HUDEP-2 (cell line): ENCODE measurements at regions not wholly inside any gene's neighbourhood (a gene's known extent, or its start where the extent isn't known, plus 50 kb on each side); places are given as distances from the start of the nearest gene placed in this dataset.
A peak's percentile ranks its signal among the peaks of the same experiment; 100 is the strongest.
"Not testable (repeated sequence)": the region's sequence is repeated elsewhere in the genome, so short reads cannot be mapped to it uniquely, and the experiment has no call there.

Experiments used
- DNase-seq, 76 experiments: peaks; one replicate each; lab custom pipeline; 2025; ENCODE audit not compliant: unreplicated experiment in 76 of 76; lab: John Stamatoyannopoulos, UW

DNA sequence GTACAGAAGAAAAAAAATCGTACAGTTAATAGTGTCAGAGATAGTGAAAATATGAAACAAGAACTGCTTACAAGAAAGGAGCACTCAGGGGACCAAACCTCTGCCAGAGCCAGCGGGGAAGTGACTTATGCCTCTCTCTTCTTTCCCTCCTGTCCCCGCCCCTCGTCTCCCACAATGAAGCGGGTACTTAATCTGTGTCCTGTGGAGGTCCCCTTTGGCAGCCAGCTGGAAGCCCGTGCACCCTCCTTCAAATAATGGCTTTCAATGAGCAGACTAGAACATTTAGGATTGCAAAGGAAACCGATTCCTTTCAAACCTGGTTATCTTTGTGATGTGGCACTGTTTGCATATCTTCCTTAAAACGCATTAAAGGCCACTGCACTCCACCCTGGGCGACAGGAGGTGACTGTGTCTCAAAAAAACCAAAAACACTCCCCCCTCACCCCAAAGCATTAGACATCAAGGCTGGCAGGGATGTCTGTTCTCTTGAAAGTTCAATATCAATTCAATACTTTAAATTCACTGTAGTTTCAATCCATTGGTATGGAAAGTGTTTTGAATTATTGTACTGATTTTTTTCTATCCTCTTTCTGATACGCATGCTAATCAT, 51.7 kb downstream of the PPIAL4C start:
- DNase-seq, result not testable (repeated sequence)

DNA sequence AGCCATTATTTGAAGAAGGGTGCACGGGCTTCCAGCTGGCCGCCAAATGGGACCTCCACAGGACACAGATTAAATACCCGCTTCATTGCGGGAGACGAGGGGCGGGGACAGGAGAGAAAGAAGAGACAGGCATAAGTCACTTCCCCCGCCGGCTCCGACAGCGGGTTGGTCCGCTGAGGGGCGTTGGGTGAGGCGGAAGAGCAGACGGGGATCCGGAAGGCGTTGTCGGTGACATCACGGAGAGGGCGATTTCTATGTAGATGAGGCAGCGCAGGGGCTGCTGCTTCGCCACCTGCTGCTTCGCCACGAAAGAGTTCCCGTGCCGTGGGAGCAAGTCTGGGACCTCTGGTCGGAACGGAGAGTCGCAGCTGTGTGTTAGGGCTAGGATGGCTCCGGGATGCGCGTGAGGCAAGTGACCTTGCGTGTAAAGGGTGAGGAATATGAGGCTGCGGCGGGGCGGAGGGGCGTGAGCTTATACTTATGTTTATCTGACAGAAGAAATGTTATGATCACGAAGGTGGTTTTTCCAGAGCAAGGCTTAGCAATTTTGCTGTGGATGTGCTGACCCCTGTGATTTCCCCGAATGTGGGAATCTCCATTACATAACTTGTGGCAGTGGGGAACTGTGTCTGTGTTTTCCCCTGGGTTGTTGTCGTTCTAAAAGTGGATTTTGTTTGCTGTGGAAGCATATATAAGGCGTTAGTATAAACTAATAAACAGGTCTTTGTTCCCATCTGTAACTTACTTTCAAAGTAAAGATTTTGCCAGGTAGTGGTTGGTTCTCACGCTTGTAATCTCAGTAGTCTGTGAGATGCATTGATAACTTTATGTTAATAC, 52.9 kb downstream of the PPIAL4C start:
- peak; percentile 50 to 94 (median 81) for DNase-seq

DNA sequence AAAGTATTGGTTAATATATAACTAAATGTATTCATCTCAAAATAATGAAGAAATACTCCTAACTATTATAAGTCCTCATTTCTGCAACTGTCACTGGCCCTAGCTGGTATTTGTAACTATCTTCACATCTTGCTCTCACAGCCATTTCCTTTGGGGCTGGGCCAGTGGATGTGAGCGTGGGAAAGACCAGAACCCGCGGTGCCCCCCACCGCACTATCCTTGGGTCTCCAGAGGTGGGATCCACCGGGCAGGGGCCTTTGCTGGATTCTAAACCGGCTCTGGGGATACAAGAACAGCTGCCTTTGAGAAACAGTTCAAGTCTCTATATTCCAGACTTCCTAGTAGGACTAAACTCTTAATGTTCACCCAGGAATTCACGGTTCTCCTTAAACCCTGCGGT, 54.8 kb downstream of the PPIAL4C start:
- DNase-seq, result not testable (repeated sequence)

DNA sequence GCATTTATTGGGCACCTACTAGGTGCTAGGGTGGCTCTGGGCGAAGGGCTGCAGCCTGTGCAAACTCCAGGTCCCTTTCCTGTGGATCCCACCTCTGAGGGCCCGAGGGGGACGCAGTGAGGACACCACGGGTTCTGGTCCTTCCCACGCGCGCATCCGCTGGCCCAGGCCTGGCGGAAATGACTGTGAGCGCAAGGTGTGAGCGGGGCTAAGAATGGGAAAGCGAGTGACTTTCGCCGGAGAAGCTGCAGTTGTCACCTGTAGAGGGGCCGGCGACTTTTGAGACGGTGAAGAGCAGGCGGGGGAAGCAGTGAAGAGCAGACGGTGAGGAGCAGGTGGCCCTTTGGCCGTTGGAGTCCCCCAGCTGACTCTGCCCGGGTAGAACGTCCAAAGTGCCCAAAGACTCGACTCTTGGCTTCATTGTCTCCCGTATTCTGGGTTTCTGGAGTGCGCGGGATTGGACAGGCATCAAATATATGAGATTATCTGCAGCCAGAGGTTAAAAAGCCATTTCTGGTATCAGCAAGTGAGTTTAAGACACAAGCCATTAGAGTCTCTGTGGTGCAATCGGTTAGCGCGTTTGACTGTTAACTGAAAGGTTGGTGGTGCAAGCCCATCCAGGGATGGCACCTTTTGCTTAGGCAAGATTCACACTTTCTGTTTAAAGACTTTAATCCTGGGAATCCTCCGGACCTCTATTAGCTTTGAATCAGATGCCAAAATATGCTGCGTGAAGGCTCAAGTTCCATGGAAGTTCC, 55.4 kb downstream of the PPIAL4C start:
- not testable (repeated sequence) for DNase-seq

DNA sequence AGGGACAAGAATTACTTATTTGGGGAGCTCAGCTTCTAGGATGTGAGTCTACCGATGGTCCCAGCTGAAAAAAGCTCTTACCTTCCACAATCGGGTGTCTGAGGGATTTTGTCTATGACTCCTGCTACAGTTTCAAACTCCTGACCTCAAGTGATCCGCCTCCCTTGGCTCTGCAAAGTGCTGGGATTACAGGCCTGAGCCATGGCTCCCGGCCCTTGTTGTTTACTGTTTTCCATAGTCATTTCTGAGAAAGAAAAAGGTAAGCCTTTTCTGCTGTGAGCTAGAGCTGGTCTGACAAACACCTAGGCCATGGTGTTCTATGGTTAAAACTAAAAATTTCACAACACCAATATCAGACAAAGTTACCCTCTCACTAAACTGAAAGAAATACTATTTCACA, 57.5 kb downstream of the PPIAL4C start:
- not testable (repeated sequence) for DNase-seq

DNA sequence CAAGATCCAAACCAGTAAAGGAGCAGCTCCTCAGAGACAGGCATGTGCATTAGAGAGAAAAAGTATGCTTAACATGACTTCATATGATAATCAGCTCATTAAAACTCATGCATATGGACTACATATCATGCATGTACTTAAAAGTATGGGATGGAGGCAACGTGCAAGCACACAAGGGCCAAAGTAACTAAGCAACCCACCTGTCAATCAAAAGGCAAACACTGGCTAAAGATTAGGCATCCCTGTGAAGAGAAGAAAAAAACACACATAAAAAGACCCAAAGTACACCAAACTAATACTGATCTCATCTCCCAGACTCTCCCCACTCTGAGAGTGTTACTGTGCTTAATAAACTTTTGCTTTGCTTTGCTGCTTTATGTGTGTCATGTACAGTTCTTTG, 61.2 kb downstream of the PPIAL4C start:
- DNase-seq, result not testable (repeated sequence)

DNA sequence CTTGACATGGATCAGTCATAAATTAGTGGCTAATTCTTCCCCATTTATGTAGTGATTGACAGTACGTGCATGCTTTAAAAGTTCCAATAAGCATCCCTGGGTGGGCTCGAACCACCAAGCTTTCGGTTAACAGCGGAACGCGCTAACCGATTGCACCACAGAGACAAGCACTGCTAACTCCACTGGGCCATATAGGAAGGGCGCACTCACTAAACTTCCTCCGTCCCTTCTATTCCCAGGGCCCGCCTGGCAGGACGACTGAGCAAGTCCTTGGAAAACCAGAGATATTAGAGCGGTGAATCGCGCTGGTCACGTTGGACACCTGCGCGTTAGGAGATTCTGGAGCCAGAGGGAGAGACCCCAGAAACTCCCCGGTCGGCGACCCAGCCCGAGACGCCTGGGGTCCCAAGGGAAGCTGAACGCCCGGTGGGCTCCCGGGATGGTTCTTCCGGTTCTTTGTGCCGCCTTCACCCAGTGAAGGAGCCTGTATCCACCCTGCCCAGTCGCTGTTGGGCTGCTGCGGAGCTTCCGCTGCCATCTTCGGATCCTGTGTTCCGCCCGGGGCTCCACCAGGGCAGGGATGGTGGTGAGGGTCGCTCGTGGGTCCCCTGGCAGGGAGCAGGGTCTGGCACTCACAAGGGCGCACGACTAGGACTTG, 62.8 kb downstream of the PPIAL4C start:
- not testable (repeated sequence) for DNase-seq

DNA sequence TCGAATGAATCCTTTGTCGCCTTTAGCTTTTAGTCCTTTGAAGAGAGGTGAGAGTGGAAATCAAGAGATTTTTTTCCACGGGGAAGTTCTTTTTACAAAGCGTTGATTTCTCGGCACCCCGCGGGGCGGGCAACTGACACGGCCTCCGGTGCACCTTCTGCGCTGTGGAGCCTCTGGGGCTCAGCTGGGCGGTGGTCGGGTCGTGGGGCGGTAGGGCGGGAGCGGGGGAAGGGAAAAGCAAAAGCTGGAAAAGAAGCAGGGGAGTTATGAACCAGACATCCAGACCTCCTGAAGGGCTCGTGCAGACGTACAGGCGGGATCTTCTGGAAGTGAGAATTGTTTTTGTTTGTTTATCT, 63.3 kb downstream of the PPIAL4C start:
- not testable (repeated sequence) for DNase-seq

DNA sequence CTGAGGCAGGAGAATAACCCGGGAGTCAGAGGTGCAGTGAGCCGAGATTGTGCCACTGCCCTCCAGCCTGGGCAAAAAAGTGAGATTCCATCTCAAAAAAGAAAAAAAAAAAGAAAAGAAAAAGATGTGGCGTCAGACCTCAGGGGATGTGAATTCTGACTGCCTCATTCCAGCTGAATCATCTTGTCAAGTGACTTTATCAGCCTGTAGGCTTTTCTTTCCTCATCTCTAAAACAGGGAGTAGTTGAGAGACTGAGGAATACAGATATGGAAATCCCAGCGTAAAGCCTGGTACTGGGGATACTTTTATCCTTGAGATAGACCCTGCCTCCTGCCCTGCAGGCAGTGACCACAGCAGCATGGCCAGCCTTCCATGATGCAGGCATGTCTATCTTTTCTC, 74.1 kb downstream of the PPIAL4C start:
- not testable (repeated sequence) for DNase-seq

DNA sequence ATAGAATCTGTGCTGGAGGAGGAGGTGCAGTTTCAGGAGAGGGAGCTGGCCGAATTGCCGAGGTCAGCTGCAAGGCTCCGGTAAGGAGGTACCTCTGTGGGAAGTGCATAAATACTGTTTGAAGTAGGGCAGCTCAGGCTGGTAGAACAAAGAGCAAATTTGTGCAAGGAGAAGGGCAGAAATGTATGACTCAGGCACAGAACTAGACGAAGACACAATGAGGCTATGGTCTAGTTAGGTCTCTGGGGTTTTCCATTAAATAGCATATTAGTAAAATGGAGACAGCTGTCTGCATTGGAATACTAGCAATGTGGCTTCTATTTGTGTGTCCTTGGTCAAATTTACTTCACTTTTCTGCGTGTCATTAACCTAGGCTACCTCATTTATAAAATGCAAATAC, 74.5 kb downstream of the PPIAL4C start:
- DNase-seq, result not testable (repeated sequence)

DNA sequence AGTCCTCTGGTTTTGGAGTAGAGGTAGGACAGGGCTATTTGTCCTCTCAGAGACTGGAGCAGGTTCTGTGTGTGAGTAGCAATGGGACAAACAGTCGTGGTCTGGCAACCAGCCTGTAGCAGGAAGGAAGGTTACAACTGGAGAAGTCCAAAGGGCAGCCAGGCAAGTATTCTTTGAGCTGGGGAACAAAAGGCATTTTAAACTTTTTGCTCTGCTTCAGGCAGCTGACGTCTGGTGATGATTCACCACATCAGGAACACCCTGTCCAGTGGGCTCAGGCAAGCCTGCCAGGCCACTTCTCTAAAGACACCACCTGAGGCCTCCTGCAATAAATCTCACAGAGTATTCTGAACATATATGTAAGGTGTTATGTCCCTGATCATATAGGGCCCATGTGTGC, 81.0 kb downstream of the PPIAL4C start:
- DNase-seq, result not testable (repeated sequence)

DNA sequence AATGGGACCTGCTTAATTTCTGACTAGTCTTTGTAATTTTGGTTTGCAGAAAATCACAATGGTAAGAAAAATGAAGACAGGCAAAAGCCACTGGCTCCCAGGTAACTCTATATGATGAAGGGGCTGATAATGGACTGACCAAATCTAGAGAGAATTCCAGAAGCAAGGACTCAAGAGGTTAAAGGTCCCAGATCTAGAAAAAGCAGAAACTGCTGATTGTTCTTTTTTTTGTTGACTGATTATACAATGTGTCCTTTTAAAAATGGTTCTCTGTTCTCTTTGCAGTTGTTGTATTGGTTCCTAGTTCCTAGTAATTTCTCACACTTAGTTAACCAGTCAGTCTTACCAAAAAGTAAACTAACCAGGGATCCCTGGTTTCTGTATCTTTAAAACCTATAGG, 81.4 kb downstream of the PPIAL4C start:
- DNase-seq, result not testable (repeated sequence)

DNA sequence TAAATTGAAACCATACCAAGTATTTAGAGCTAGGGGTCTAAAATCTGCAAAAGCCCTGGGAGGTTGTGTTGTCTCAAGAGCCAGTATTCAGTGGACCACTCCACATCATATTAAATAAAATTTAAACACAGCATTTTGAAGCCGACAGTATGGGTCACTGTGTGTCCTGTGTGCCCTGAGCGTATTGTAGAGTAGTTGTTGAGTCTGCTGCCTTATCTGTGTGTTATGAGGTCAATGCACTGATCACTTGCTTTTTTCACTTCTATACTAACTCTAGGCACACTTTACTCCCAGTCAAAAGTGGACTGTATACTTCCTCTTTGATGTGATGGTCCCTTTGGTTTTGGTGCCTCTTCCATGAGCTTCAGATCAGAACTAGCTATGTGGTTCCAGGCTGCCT, 81.9 kb downstream of the PPIAL4C start:
- not testable (repeated sequence) for DNase-seq

DNA sequence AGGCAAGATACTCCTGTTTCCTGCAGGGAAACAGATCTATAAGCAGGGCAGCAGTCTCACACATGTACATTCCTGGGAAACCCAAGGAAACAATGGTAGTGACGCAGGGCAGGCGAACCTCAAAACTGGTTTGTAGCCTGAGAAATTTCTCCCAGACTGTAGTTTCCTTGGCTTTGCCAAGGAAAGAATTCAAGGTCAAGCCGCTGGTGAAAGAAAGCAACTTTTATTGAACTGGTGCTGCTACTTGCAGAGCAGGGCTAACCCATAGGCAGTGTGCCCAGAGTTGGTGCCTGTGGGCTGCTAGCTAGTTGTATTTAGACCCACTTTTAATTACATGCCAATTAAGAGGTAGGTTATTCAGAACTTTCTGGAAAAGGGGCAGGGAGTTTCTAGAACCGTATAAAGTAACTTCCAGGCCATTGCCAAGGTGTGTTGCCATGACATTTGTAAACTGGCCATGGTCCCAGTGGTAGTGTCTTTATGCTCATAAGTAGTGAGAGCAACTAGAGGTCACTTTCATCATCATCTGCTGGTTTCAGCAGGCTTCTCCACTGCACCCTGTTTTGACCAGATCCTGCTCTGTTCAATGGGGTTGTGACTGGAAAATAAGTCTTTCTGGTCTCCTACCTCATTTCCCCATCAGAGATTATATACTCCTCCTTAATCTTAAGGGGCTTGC, 89.7 kb downstream of the PPIAL4C start:
- not testable (repeated sequence) for DNase-seq

DNA sequence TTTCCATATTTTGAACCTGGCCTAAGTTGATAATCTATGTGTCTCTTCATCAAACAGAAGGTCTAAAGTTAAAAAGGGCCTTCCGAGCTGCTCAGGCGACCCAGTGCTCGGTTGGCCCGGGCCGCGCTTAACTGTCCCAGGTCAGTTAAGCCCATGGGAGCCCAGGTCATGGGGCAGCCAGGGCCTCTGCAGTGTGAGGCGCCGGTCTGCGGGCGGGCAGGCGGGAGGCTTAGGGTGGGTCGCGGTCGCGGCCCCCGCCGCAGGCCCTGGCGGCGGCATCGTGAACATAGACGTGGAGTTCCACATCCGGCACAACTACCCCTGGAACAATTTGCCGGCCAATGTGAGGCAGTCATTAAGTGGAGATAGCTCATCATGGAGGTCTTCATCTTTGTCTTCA, 91.3 kb downstream of the PPIAL4C start:
- not testable (repeated sequence) for DNase-seq

DNA sequence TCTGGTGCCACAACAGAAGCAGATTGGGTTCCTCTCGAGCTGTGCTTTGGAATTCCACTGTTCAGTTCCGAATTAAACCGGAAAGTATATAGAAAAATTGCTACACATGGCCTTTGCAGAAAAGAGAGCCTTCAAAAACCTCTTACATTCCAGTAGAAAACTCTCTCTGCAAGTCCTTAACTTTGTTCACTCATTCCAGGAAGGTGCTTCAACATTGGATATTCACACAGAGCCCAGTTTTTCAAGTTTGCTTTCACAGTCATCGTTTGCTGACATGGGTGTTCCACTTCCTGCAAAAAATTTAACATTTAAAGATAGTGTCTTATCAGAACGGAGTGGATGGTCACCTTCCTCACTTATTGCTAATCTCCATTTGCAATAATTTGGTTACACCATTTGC, 93.7 kb downstream of the PPIAL4C start:
- not testable (repeated sequence) for DNase-seq

DNA sequence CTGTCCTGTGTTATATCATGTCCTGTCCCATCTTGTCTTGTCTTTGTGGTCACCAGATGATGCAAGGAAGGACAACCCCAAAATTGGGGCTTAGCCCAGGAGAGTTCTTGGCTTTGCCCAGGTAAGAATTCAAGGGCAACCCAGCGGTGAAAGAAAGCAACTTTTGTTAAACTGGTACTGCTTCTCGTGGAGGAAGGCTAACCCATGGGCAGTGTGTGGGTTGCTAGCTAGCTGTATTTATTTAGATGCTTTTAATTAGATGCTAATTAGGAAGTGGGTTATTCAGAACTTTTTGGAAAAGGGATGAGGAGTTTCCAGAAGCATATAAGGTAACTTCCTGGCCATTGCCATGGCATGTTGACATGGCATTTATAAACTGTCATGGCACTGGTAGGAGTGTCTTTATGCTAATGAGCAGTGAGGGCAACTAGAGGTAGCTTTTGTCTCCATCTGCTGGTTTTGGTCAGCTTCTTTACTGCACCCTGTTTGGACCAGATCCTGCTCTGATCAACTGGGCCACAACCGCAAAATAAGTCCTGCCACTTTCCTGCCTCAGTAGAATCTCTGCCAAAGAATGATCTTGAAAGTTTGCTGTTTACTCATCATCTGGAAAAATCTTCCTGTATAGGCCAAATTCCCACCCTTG, 95.8 kb upstream of the FCGR1A start:
- DNase-seq, result not testable (repeated sequence)

DNA sequence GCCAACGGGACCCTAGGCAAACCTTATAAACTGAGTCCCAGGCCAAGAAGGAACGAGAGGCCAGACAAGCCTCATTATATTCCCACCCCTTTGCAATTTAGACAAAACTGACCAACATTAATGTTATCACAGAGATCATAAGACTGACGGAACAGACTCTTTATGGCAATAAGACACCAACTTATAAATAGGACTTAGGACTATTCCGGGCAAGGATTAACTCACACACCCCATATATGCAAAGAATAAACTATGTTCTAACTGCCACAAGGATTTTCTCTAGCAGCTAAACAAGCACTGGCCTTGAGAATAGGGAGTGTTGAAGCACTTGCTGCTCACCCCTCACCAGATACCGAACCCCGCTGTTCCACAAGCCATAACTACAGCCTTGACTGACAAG, 91.1 kb upstream of the FCGR1A start:
- not testable (repeated sequence) for DNase-seq

DNA sequence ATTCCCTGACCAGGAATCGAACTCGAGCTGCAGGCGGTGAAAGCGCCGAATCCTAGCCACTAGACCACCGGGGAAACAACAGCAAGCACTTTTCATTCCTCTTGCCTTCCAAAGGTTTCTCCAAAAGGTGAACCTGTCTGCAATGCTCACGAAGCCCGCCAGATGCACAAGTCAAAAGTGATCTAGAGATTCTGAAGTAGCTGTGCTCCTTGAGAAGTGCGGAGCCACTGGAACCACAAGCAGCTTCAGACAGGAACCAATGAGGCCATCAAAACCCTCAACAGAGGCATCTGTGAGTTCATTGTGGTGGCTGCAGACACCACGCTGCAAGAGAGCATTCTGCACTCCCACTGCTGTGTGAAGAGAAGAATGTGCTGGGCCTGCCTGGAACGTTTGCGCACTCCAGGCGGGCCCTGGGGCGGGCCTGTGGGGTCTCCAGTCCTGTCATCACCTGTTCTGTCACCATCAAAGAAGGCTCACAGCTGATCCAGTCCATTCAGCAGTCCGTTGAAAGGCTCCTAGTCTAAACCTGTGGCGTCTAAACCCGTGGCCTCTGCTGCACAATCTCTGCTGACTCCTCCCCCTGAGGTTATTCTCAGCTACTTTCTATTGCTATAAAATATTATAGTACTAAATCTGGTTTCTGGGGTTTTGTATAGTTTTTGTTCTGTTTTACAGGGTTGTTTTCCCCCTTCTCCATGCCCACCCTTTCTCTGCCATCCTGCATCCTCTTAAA, 89.5 kb upstream of the FCGR1A start:
- not testable (repeated sequence) for DNase-seq
